Pancreas (tissue), 10 donors: ENCODE measurements at regions not wholly inside any gene's neighbourhood (a gene's known extent, or its start where the extent isn't known, plus 50 kb on each side); places are given as distances from the start of the nearest gene placed in this dataset.

Source experiments
- ATAC-seq, 4 donors: fragments of 200-7000 bp; cut with Tn5 transposase; one replicate each; pipeline versions ENCODE4 v1.8.0 to v1.9.1; 2020; ENCODE audit warnings: mild to moderate bottlenecking in 4 of 4, moderate library complexity in 4 of 4
- DNase-seq, 6 donors: peaks; one replicate each; pipeline ENCODE4 v3.0.0-alpha.2; 2020
- FAIRE-seq: peaks from 2 replicates; lab custom pipeline; 2012; peaks lifted over from hg19 to GRCh38; lab: Jason Lieb, UNC
- H3K27ac ChIP-seq, 4 donors: fragments of 200-600 bp; sonication (generic); 1 replicate in 3 of 4; 2 replicates in 1 of 4; pipeline versions ENCODE4 v1.5.0 to v1.8.0; 2020
- H3K27me3 ChIP-seq, 4 donors: fragments of 200-600 bp; one replicate each; pipeline ENCODE4 v1.8.0; 2021
- H3K36me3 ChIP-seq, 3 donors: fragments of 200-600 bp; sonication (generic) in 1 of 3; one replicate each; pipeline versions ENCODE4 v1.5.0 to v1.8.0; 2020 to 2021
- H3K4me1 ChIP-seq, 3 donors: fragments of 200-600 bp; one replicate each; pipeline ENCODE4 v1.8.0; 2021
- H3K4me3 ChIP-seq, 4 donors: fragments of 200-600 bp; sonication (generic) in 2 of 4; one replicate each; pipeline versions ENCODE4 v1.5.0 to v1.8.0; 2020 to 2021
- H3K9me3 ChIP-seq, 4 donors: fragments of 200-600 bp; one replicate each; pipeline ENCODE4 v1.8.0; 2021
- CTCF ChIP-seq, 4 donors: fragments of 200-600 bp; sonication (generic) in 3 of 4; IDR thresholded peaks; one replicate each; pipeline versions ENCODE4 v1.5.0 to v1.8.0; 2021; ENCODE audit warnings: antibody characterized with exemption in 4 of 4
- WGBS, 2 donors: extraction: QIAGEN DNeasy Blood & Tissue Kit; methylation state at CpG; one replicate each; pipeline ENCODE4 v1.1.7; 2013; 5-methylcytosine and 5-hydroxymethylcytosine counted together
- intact Hi-C, 3 donors: fragments of 100-400 bp; cut with DNase I; formaldehyde crosslinking; loops; one replicate each; pipeline versions ENCODE4 v1.11.1 to v1.14.2; 2022
- donor health status: healthy with polysubstance abuse.
- donor health status: DM: no; HTN: no; CAD: no; lungs with moderate emphysema.
- donor health status: DM: no; HTN: no; CAD: no.
- donor health status: control.
- donor health status: control.
- donor health status: Bipolar disorder and iron deficiency.
- donor health status: DM: yes; HTN: yes; CAD: no.
- donor health status: DM: no; HTN: no; CAD: no.
- donor health status: DM: no; HTN: no; CAD: no.
- donor health status: DM: yes; HTN: yes; CAD: no.

GRCh38 chr13:30552567-30552966 lies 65.2 kb upstream of the USPL1 start:
- DNase-seq = no peak
- Histone ChIP-seq H3K9me3 (no peaks in the 10 kb centered on the region), H3K27ac (no peak overlapping the region), H3K27me3 (no peaks in the 10 kb centered on the region), H3K4me3 (no peak overlapping the region), H3K36me3 (no peaks in the 10 kb centered on the region), H3K4me1 (no peaks in the 10 kb centered on the region)
- intact Hi-C loops = no loop called here
- no peak for ATAC-seq
- no peak for FAIRE-seq
- 74 to 83% methylated on average over 4 of the region's 4 CpGs for WGBS, 2 donors
- TF ChIP-seq CTCF (IDR thresholded peaks at IDR 0.05) = no peak

GRCh38 chr13:30559274-30559673 lies 58.4 kb upstream of the USPL1 start:
- DNase-seq = no peak
- FAIRE-seq = no peak

DNA sequence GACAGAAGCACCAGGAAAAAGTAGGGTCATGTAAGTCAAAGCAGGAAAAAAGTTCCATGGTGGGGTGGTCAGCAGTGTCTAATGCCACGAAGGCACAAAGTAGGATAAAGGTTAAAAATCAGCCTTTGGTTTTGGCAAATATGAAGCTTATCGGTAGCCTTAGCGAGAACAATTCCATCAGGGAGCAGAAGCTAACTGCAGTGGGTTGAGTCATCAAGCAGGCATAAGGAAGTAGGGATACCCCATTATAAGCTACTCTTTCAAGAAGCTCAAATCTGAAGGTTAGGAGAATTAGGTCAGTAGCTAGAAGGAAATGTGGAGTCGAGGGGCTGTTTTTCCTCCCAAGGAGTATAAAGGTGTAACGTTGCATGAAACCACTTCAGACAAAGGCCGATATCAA lies 57.5 kb upstream of the USPL1 start:
- TF ChIP-seq CTCF (IDR thresholded peaks at IDR 0.05) = no peak
- Histone ChIP-seq H3K36me3 (no peaks in the 10 kb centered on the region), H3K4me1 (no peaks in the 10 kb centered on the region), H3K9me3 (no peaks in the 10 kb centered on the region), H3K4me3 (no peak overlapping the region), H3K27ac (no peak overlapping the region), H3K27me3 (no peaks in the 10 kb centered on the region)
- ATAC-seq = no peak
- DNase-seq = no peak
- no peak for FAIRE-seq
- whole genome bisulfite sequencing, 2 donors = 73 to 74% methylated on average over 6 of the region's 6 CpGs
- intact Hi-C loops = no loop called here

More at GRCh38 chr13:30559274-30559673, 58.4 kb upstream of the USPL1 start:
- WGBS, 2 donors = 90 to 91% methylated on average over 4 of the region's 4 CpGs
- H3K4me3 ChIP-seq = no peak overlapping the region
- no peaks in the 10 kb centered on the region for H3K4me1 ChIP-seq
- no peaks in the 10 kb centered on the region for H3K36me3 ChIP-seq
- H3K27ac ChIP-seq = no peak overlapping the region
- no peak for ATAC-seq
- no peak for TF ChIP-seq CTCF (IDR thresholded peaks at IDR 0.05)
- intact Hi-C loops = no loop called here
- H3K27me3 ChIP-seq = no peaks in the 10 kb centered on the region
- no peaks in the 10 kb centered on the region for H3K9me3 ChIP-seq

GRCh38 chr13:30561511-30561910 lies 56.2 kb upstream of the USPL1 start:
- Histone ChIP-seq H3K27me3 (no peaks in the 10 kb centered on the region), H3K9me3 (no peaks in the 10 kb centered on the region), H3K27ac (no peak overlapping the region), H3K36me3 (no peaks in the 10 kb centered on the region), H3K4me1 (no peaks in the 10 kb centered on the region), H3K4me3 (no peak overlapping the region)
- ATAC-seq (no peak), DNase-seq (no peak), FAIRE-seq (no peak)
- WGBS, 2 donors = 89 to 93% methylated on average over 4 of the region's 4 CpGs
- no peak for TF ChIP-seq CTCF (IDR thresholded peaks at IDR 0.05)
- intact Hi-C loops = no loop called here

DNA sequence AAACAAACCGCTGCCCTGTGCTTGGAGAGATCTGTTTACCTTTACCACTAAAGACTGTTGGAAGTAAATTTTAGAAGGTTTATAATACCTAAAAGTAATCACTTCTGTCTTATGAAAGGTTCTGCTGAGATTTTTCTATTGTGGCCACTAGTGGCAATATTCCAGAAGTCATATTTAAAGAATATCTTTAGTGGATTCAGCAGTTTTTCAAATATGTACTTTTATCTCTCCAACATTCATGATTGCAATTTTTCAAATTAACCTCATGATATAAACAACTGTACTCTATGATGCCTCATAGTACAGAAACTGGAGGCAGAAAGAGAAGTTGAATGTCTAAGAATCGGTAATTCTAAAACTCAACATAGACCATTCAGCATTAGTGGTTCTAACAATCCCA lies 53.2 kb upstream of the USPL1 start:
- intact Hi-C loops = no loop called here
- H3K27ac ChIP-seq = no peak overlapping the region
- H3K27me3 ChIP-seq = no peaks in the 10 kb centered on the region
- H3K4me3 ChIP-seq = no peak overlapping the region
- no peaks in the 10 kb centered on the region for H3K36me3 ChIP-seq
- FAIRE-seq (no peak), DNase-seq (no peak), ATAC-seq (no peak)
- no peaks in the 10 kb centered on the region for H3K4me1 ChIP-seq
- WGBS, 2 donors = 94% methylated on average over 2 of the region's 2 CpGs
- H3K9me3 ChIP-seq = no peaks in the 10 kb centered on the region
- TF ChIP-seq CTCF (IDR thresholded peaks at IDR 0.05) = no peak
